CD4-positive, alpha-beta T cell treated with Interleukin-15 for 4 hours (primary cell): ENCODE measurements at regions not wholly inside any gene's neighbourhood (a gene's known extent, or its start where the extent isn't known, plus 50 kb on each side); places are given as distances from the start of the nearest gene placed in this dataset.

Source experiments
- DNase-seq: peaks from one replicate; pipeline ENCODE4 v3.0.0-alpha.2; 2020; ENCODE audit warnings: low spot score

- no peak for DNase-seq
These were observed 109.7 kb downstream of the LSM3 start for GRCh38 chr3:14288177-14288788.

- no peak for DNase-seq
These were observed 110.3 kb downstream of the LSM3 start for GRCh38 chr3:14288833-14289451.

GRCh38 chr3:14289590-14290461 lies 111.2 kb downstream of the LSM3 start:
- DNase-seq, result no peak

GRCh38 chr3:14290631-14291385 lies 111.6 kb upstream of the SLC6A6 start:
- no peak for DNase-seq

GRCh38 chr3:14295037-14295436 lies 107.4 kb upstream of the SLC6A6 start:
- no peak for DNase-seq

- DNase-seq, result no peak
These were observed 106.6 kb upstream of the SLC6A6 start for GRCh38 chr3:14295801-14296200.

- DNase-seq, result no peak
These were observed 105.1 kb upstream of the SLC6A6 start for GRCh38 chr3:14297305-14297704.

GRCh38 chr3:14297784-14298236 lies 104.6 kb upstream of the SLC6A6 start:
- DNase-seq, result no peak

- DNase-seq, result no peak
These were observed 104.0 kb upstream of the SLC6A6 start for GRCh38 chr3:14298442-14298841.

- no peak for DNase-seq
These were observed 103.3 kb upstream of the SLC6A6 start for GRCh38 chr3:14298991-14299555.

- DNase-seq, result no peak
These were observed 102.6 kb upstream of the SLC6A6 start for GRCh38 chr3:14299767-14300166.

GRCh38 chr3:14300721-14301399 lies 101.5 kb upstream of the SLC6A6 start:
- no peak for DNase-seq

- no peak for DNase-seq
These were observed 100.8 kb upstream of the SLC6A6 start for GRCh38 chr3:14301558-14301957.

GRCh38 chr3:14303336-14304100 lies 98.9 kb upstream of the SLC6A6 start:
- DNase-seq, result no peak

- DNase-seq, result no peak
These were observed 98.0 kb upstream of the SLC6A6 start for GRCh38 chr3:14304101-14305045.

GRCh38 chr3:14305324-14305723 lies 97.1 kb upstream of the SLC6A6 start:
- no peak for DNase-seq

GRCh38 chr3:14306142-14306541 lies 96.3 kb upstream of the SLC6A6 start:
- no peak for DNase-seq

- no peak for DNase-seq
These were observed 94.6 kb upstream of the SLC6A6 start for GRCh38 chr3:14307656-14308302.

- no peak for DNase-seq
These were observed 90.7 kb upstream of the SLC6A6 start for GRCh38 chr3:14311729-14312128.
